Gastroesophageal sphincter (tissue), 3 donors: ENCODE measurements at regions not wholly inside any gene's neighbourhood (a gene's known extent, or its start where the extent isn't known, plus 50 kb on each side); places are given as distances from the start of the nearest gene placed in this dataset.

Experiments
- EP300 ChIP-seq: sonication (generic); formaldehyde crosslinking; IDR thresholded peaks from one replicate; pipeline ENCODE4 v1.6.1; 2017; ENCODE audit warnings: antibody characterized with exemption, mild to moderate bottlenecking
- POLR2A ChIP-seq, 2 donors: fragments of 450-650 bp; IDR thresholded peaks; one replicate each; pipeline ENCODE4 v1.6.1; 2017; ENCODE audit warnings: antibody characterized with exemption in 2 of 2, mild to moderate bottlenecking in 2 of 2, moderate library complexity in 1 of 2
- POLR2AphosphoS5 ChIP-seq: sonication (generic); formaldehyde crosslinking; IDR thresholded peaks from one replicate; pipeline ENCODE4 v1.6.1; 2017; ENCODE audit warnings: antibody characterized with exemption
- TF ChIP-seq, protein P1 (sequence below), 4 experiments: fragments of 200-600 bp in 2 of 4; fragments of 450-650 bp in 2 of 4; sonication (generic) in 1 of 4; IDR thresholded peaks; one replicate each; pipeline ENCODE4 v1.5.1; 2017 to 2019; ENCODE audit warnings: antibody characterized with exemption in 4 of 4, mild to moderate bottlenecking in 2 of 4, moderate library complexity in 2 of 4

DNA sequence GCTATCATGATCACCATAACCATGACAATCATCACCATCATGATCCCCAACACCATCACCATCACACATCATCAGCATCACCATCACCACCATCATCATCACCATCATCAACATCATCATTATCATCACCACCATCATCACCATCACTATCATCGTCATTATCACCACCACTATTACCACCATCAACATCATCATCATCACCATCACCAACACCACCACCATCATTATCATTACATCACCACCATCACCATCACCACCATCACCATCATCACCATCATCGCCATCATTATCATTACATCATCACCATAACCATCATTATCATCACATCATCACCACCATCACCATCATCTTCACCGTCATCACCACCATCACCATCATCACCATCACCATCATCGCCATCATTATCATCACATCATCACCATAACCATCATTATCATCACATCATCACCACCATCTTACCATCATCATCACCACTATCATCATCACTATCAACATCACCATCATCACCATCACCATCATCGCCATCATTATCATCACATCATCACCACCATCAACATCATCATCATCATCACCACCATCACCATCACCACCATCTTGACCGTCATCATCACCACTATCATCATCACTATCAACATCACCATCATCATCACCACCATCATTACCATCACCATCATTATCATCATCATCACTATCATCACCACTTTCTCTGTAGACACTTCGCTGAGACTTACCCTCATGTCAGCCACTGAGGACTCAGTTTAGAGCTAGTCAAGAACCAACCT, 366.0 kb downstream of the C16orf95 start:
- TF ChIP-seq, protein P1, sequence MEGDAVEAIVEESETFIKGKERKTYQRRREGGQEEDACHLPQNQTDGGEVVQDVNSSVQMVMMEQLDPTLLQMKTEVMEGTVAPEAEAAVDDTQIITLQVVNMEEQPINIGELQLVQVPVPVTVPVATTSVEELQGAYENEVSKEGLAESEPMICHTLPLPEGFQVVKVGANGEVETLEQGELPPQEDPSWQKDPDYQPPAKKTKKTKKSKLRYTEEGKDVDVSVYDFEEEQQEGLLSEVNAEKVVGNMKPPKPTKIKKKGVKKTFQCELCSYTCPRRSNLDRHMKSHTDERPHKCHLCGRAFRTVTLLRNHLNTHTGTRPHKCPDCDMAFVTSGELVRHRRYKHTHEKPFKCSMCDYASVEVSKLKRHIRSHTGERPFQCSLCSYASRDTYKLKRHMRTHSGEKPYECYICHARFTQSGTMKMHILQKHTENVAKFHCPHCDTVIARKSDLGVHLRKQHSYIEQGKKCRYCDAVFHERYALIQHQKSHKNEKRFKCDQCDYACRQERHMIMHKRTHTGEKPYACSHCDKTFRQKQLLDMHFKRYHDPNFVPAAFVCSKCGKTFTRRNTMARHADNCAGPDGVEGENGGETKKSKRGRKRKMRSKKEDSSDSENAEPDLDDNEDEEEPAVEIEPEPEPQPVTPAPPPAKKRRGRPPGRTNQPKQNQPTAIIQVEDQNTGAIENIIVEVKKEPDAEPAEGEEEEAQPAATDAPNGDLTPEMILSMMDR (IDR thresholded peaks at IDR 0.05): no peak
- TF ChIP-seq POLR2A (IDR thresholded peaks at IDR 0.05): no peak
- TF ChIP-seq EP300: no peak
- no peak for TF ChIP-seq POLR2AphosphoS5
